ENCODE measurements at regions not wholly inside any gene's neighbourhood (a gene's known extent, or its start where the extent isn't known, plus 50 kb on each side); places are given as distances from the start of the nearest gene placed in this dataset.
"Not testable (repeated sequence)": the region's sequence is repeated elsewhere in the genome, so short reads cannot be mapped to it uniquely, and the experiment has no call there.

- TF ChIP-seq CTCF (IDR thresholded peaks at IDR 0.05) = no peak
- H3K27ac ChIP-seq = no peak overlapping the region
- no peak overlapping the region for H3K4me3 ChIP-seq
- no peak for DNase-seq (ENCODE audit: low spot score)
These were observed 201.1 kb downstream of the PTH2R start for GRCh38 chr2:208607694-208608093.

- Histone ChIP-seq H3K4me3 (no peak overlapping the region), H3K27ac (no peak overlapping the region)
- DNase-seq (ENCODE audit: low spot score) = no peak
- TF ChIP-seq CTCF (IDR thresholded peaks at IDR 0.05) = no peak
These were observed 201.7 kb downstream of the PTH2R start for GRCh38 chr2:208608122-208608835.

- H3K27ac ChIP-seq = no peak overlapping the region
- no peak overlapping the region for H3K4me3 ChIP-seq
- DNase-seq (ENCODE audit: low spot score) = no peak
- no peak for TF ChIP-seq CTCF (IDR thresholded peaks at IDR 0.05)
These were observed 202.7 kb downstream of the PTH2R start for GRCh38 chr2:208609166-208609804.

GRCh38 chr2:208615675-208616074 lies 209.1 kb downstream of the PTH2R start:
- H3K4me3 ChIP-seq; H3K27ac ChIP-seq; DNase-seq (ENCODE audit: low spot score): not testable (repeated sequence)

GRCh38 chr2:208618220-208618619 lies 211.6 kb downstream of the PTH2R start:
- Histone ChIP-seq H3K4me3 (no peak overlapping the region), H3K27ac (no peak overlapping the region)
- no peak for DNase-seq (ENCODE audit: low spot score)
- TF ChIP-seq CTCF (IDR thresholded peaks at IDR 0.05) = no peak

GRCh38 chr2:208619993-208620392 lies 213.4 kb downstream of the PTH2R start:
- Histone ChIP-seq H3K4me3 (no peak overlapping the region), H3K27ac (no peak overlapping the region)
- no peak for TF ChIP-seq CTCF (IDR thresholded peaks at IDR 0.05)
- DNase-seq (ENCODE audit: low spot score) = no peak

GRCh38 chr2:208620487-208620978 lies 213.9 kb downstream of the PTH2R start:
- Histone ChIP-seq H3K27ac (no peak overlapping the region), H3K4me3 (no peak overlapping the region)
- no peak for TF ChIP-seq CTCF (IDR thresholded peaks at IDR 0.05)
- no peak for DNase-seq (ENCODE audit: low spot score)
